ENCODE measurements at regions not wholly inside any gene's neighbourhood (a gene's known extent, or its start where the extent isn't known, plus 50 kb on each side); places are given as distances from the start of the nearest gene placed in this dataset.
A peak's percentile ranks its signal among the peaks of the same experiment; 100 is the strongest.
"Not testable (repeated sequence)": the region's sequence is repeated elsewhere in the genome, so short reads cannot be mapped to it uniquely, and the experiment has no call there.

GRCh38 chr4:99763635-99764101, 53.0 kb upstream of the DAPP1 start:
- no peak for DNase-seq

- peak in 2 of 3 experiments; percentile 67 to 70 for DNase-seq
Observed at GRCh38 chr4:99762728-99763127, 53.9 kb upstream of the DAPP1 start.

GRCh38 chr4:99759988-99760387, 56.6 kb upstream of the DAPP1 start:
- no peak for DNase-seq

GRCh38 chr4:99759346-99759984, 57.2 kb upstream of the DAPP1 start:
- DNase-seq = no peak

GRCh38 chr4:99755223-99755944, 61.2 kb upstream of the DAPP1 start:
- no peak for DNase-seq

- DNase-seq = peak in 2 of 3 experiments; percentile 12 to 59
Observed at GRCh38 chr4:99754756-99755155, 61.9 kb upstream of the DAPP1 start.

GRCh38 chr4:99753931-99754330, 62.7 kb upstream of the DAPP1 start:
- peak in 1 of 3 experiments; percentile 19 for DNase-seq

- DNase-seq = peak in 2 of 3 experiments; percentile 18 to 51
Observed at GRCh38 chr4:99749445-99750391, 66.9 kb upstream of the DAPP1 start.

- DNase-seq = no peak
Observed at GRCh38 chr4:99746443-99746842, 70.2 kb upstream of the DAPP1 start.

- DNase-seq = no peak
Observed at GRCh38 chr4:99736846-99737245, 79.2 kb upstream of the C4orf54 start.

- no peak for DNase-seq
Observed at GRCh38 chr4:99735822-99736221, 78.2 kb upstream of the C4orf54 start.

GRCh38 chr4:99734583-99735322, 77.1 kb upstream of the C4orf54 start:
- DNase-seq = no peak

- DNase-seq = not testable (repeated sequence)
Observed at GRCh38 chr4:99733455-99733854, 75.8 kb upstream of the C4orf54 start.

- no peak for DNase-seq
Observed at GRCh38 chr4:99729186-99729585, 71.6 kb upstream of the C4orf54 start.

GRCh38 chr4:99724067-99724466, 66.4 kb upstream of the C4orf54 start:
- peak in 1 of 3 experiments; percentile 26 for DNase-seq

- DNase-seq = peak in 1 of 3 experiments; percentile 8
Observed at GRCh38 chr4:99723612-99724011, 66.0 kb upstream of the C4orf54 start.

- DNase-seq = peak in 1 of 3 experiments; percentile 19
Observed at GRCh38 chr4:99722725-99723124, 65.1 kb upstream of the C4orf54 start.

GRCh38 chr4:99722006-99722405, 64.4 kb upstream of the C4orf54 start:
- DNase-seq = no peak

GRCh38 chr4:99720206-99720605, 62.6 kb upstream of the C4orf54 start:
- no peak for DNase-seq

GRCh38 chr4:99716996-99717395, 59.4 kb upstream of the C4orf54 start:
- no peak for DNase-seq

GRCh38 chr4:99715286-99715685, 57.7 kb upstream of the C4orf54 start:
- no peak for DNase-seq

GRCh38 chr4:99714179-99714578, 56.6 kb upstream of the C4orf54 start:
- no peak for DNase-seq
